ENCODE measurements at regions not wholly inside any gene's neighbourhood (a gene's known extent, or its start where the extent isn't known, plus 50 kb on each side); places are given as distances from the start of the nearest gene placed in this dataset.
A peak's percentile ranks its signal among the peaks of the same experiment; 100 is the strongest.

DNA sequence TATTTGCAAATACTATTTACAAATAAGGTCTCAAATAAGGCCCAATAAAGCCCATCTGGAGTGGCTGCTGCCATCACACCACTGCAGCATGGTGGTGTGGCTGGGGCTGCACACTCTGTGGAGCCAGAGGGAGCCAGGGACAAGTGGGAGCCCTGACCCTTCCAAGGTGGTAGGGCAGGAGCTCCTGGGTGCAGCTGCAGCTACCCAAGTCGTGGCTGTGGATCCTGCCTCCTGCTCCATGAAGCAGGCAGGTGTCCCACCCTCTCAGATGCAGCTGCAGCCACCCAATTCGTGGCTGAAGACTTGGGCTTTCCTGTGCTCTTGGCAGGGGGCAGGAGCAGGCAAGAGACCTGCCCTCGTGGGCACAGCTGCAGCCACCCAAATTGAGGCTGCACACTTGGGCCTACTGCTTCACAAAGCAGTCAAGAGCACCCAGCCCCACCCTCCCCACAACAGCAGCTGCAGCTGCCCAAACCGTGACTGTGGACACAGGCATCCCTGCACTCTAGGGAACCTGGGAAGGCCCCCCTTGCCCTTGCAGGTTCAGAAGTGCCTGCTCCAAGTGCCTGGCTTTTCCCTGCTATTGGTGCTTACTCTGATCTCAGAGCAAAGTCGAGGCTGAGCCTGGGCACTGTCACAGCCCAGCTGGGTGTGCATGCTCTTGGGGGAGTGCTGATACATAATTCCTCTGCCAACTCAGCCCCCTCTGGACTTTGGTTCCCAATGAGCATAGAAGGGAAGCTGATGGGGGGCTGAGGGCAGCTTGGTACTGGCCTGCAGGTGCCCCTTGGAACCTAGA lies 614.8 kb downstream of the PCDH18 start:
- no peak for DNase-seq

GRCh38 chr4:136909626-136910025 lies 622.7 kb downstream of the PCDH18 start:
- peak; percentile 32 for DNase-seq

DNA sequence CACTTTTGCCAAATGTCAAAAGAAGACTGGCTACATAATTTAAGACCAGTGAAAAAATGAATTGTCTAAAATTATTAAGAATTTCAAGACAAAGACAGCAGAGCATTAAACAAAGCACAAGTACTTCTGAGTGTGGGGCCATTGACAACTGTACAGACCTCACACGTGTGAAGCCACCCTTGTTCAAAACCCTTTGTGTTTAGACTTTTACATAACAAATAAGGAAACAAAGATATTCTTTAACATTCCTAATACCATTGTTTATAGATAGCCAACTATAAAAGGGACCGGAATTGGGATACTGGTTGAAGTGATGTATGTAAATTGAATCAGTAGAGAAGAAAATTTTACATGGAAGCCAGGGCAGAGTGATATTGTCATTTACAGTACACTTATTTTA lies 624.2 kb downstream of the PCDH18 start:
- DNase-seq: no peak

GRCh38 chr4:136900696-136901095 lies 631.6 kb downstream of the PCDH18 start:
- no peak for DNase-seq

DNA sequence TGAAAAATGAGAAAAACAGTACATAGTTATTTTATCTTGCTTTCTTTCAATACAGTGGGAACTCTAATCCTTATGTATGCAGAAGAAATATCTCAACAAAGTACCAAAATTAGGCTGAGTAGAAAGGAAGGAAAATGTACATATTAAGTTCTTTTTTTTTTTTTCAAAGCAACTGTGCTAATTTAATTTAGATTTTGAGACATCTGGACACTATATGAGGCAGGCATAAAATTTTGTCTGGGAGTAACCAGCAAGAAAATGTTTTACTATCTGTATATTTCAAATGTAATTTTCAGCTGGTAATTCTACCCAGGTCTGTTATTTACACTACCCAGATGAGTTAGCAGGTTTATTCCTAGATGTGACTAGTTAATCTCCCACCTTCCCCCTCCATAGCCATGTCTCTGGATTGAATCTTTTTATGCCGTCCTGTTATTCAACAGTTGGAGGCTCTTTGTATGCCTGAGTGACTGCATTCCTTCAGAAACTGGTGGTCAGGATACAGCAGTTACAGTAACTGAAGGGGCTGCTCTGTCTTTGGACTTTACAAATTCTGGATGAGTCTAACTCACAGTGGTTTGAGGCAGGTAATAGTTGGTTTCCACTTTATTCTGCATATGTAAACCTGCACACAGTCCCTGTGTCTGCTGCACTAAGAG lies 633.6 kb downstream of the PCDH18 start:
- no peak for DNase-seq

DNA sequence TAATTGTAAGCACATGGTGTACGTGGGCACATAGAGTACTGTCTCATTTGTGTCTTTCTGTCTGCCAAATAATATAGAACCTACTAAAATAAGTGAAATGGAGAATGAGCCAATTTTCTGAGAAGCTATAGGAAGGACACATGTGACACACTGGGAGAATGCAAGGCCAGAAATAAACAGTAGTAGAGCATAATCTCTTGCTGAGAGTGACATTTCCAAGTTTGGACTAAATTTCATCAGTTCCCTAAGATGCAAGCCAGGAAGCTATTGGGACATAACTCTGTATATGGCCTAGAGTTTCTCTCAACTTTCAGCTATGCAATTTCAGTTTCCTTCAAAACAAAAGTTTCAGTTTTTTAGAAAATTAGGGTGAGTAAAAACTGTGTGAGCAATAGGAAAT lies 638.7 kb downstream of the PCDH18 start:
- no peak for DNase-seq

DNA sequence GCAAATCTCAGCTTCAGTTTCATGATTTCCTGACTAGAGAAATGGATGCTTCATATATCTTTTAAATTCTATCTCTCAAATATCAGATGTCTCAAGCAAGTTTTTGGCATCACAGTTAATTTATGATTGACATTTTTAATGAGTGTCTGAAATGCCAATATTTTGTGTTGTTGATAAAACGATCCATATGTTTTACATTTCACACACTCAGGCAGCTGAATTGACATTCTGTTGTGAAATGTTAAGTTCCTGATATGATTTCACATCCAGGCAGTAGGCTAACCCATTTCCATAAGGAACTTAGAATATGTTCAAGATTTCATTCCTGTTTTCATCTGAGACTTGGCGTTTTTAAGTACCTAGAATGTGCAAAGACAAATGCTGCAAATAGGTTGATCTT lies 650.6 kb downstream of the PCDH18 start:
- no peak for DNase-seq

DNA sequence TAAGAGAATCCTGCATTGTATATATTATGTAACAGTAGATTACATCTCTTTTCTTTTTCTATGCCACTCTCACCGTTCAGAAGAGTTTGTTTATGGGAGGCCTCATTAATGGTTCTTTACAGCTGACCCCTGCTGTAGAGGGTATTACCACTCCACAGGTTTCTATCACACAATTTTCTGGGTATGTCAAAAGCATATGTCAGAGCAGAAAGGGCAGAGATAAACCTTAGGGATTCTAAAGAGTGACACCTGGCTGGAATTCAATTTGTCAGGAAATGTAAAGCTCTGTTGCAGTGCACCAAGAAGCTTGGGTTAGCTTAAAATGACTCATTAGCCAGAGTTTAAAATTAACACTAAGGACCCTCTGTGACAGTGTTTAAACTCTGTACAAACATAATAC lies 658.7 kb downstream of the PCDH18 start:
- no peak for DNase-seq

- no peak for DNase-seq
These were observed 664.8 kb downstream of the PCDH18 start for GRCh38 chr4:136867465-136867864.

GRCh38 chr4:136865526-136865925 lies 666.8 kb downstream of the PCDH18 start:
- DNase-seq: no peak

DNA sequence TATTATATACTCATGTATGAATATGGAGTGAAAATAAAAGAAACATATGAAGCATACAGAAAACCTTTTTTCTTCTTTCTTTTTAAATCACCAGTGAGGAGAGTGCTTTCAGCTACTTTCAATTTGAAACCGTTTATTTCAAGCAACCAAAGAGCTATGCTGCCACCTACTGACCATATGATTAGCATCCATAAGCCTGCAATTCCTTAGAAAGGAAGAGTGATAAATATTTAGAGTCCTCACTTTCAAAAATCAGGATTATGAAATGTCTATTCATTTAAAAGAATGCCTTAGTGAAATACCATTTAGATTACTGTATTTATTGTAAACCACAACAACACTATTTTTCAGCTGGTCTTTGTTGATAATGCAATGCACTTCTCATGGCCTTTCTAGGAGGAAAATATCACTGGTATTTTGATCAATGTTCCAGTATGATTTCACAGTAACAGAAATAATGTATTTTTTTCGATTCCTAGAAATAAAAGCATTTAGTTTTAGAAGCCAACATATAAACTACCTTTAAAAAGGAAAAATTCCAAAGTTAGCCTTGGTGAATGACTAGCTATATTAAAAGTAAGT lies 667.6 kb downstream of the PCDH18 start:
- DNase-seq: peak; percentile 85

- DNase-seq: no peak
These were observed 668.5 kb downstream of the PCDH18 start for GRCh38 chr4:136863756-136864155.

DNA sequence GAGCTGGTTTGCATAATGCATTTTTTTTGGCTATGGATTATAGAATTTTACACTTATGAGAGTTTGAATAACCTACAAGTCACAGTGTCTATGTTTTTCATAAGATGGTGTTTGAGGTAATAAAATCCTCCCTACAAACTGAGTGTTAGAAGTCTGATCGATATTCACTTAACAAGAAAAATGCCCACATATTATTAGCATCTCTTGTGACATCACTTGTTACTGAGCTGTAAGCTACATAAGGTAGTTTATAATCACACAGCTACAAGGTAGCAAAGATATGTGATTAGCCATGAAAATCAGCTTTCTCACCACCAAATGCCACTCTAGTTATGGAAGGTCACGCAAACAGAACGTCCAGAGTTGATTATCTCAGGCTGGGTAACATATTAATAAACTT lies 669.6 kb downstream of the PCDH18 start:
- no peak for DNase-seq

DNA sequence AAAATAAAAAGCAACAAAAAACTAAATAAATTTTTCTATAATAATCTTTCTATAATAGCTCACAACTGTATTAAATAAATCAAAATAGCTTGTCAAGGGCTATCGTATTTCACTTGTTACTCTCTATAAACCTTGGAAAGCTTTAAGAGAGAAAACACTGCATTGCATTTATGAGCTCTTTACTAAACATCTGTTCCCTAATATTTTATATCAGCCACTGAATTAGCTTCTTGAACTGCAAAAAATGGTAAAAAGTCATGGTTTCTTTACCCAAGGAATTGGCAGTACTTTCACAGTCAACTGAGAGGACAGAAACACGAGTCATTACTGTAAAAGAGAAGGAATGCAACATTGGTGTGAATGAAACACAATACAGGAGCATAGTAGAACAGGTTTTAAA lies 671.2 kb downstream of the PCDH18 start:
- DNase-seq: no peak

DNA sequence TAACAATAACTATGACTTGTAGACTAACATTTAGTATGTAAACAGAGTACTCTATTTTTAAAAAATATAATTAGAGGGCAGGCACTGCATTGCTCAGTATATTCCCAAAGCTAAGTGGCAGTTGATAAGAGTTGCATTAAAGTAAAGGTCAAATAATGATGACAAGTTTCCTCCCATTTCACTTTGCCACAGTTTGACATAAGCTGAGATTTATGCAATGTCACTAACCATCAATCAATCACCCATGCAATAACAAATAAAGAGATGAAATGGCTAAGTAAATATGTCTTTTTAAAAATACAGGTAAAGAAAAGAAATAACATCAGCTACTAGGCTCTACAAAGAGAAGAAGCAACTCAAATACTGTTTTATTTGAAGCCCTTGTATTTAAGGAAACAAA lies 673.4 kb downstream of the PCDH18 start:
- no peak for DNase-seq

DNA sequence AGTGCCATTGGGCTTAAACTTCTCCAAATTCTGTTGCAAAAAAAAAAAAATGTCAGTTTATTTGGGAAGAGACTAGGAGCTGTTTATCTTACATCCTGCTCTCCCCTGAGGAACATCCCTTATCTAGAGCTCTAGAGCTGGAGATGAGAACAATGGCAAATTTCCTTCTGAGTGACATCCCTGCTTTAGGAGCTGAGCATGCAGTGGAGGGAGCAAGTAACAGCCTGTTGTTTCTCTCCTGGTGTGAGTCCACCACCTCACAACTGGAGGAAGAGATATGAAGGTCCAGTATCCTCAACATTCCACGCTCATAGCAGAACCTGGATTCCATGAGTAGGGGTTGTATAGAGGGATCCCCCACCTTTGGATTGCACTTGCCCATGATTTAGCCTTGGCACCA lies 676.4 kb downstream of the PCDH18 start:
- DNase-seq: no peak

GRCh38 chr4:136850446-136850845 lies 681.8 kb downstream of the PCDH18 start:
- DNase-seq: no peak

DNA sequence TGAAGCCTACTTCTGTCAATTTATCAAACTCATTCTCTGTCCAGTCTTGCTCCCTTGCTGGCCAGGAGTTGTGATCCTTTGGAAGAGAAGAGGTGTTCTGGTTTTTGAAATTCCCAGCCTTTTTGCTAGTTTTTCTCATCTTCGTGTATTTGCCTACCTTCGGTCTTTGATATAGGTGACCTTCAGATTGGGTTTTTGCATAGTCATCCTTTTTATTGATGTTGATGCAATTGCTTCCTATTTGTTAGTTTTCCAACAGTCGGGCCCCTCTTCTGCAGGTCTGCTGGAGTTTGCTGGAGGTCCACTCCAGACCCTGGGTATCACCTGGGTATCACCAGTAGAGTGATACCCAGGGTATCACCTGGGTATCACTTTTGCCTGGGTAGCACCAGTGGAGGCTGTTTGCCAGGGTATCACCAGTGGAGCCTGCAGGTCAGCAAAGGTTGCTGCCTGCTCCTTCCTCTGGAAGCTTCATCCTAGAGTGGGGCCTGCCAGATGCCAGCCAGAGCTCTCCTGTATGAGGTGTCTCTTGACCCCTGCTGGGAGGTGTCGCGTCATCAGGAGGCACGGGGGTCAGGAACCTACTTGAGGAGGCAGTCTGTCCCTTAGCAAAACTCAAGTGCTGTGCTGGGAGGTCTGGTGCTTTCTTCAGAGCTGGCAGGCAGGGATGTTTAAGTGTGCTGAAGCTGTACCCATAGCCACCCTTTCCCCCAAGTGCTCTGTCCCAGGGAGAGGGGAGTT lies 684.2 kb downstream of the PCDH18 start:
- no peak for DNase-seq

DNA sequence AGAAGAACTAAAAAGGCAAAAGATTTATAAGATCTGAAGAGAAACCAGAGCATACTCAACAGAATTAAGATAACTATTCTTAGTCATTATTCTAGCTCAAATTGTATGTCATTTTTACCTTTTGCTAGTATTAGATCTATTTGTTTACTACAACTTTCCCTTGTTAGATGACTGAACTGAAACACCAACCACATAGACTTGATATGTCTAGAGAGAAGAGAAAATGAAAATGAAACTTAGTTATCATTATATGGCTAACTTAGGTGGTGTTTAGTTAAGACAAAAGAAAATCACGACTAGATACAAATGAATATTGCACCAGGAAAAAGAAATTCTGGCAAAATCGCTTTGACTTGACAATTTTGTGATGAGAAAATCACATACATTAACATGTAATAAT lies 690.8 kb downstream of the PCDH18 start:
- no peak for DNase-seq

DNA sequence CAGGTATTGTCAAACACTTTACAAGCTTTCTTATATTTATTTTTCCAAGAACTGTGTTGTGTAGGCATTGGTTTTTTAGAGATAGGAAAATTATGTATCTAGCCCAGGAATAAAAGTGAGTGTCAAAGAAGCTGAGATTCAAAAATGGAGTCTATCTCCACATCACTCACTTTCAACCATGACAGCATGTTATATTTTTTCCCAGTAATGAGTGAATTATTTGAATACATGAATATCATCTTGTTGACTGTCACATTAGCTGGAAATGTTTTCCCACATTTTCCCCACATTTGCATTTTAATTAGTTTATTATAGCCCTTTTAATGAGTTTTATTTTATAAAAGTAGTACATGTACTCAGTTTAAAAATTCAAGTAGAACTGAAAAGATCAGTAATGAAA lies 693.7 kb downstream of the PCDH18 start:
- no peak for DNase-seq

GRCh38 chr4:136831553-136831952 lies 700.7 kb downstream of the PCDH18 start:
- DNase-seq: no peak

GRCh38 chr4:136829280-136829679 lies 703.0 kb downstream of the PCDH18 start:
- DNase-seq: no peak

DNA sequence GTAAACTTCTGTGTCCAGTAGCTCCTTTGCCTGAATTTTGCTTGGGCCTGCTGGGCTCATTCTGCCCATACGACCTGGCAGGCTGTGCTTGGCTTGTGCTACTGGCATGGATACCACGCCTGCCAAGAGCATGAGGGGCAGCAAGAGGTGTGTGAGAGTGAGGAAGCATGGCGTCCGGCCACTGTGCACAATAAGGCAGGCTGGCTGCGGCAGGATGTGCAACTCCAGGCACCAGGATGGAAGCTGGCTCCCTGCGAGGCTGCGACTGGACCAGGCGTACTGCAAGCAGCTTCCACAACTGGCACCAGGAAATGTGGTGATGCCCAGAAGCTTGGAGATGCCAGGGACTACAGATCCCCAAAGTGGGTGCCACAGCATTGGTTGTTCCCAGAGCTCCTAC lies 709.3 kb downstream of the PCDH18 start:
- DNase-seq: no peak
